Upper lobe of left lung (tissue), 4 donors: ENCODE measurements at regions not wholly inside any gene's neighbourhood (a gene's known extent, or its start where the extent isn't known, plus 50 kb on each side); places are given as distances from the start of the nearest gene placed in this dataset.

Source experiments
- EP300 ChIP-seq, 4 donors: sonication (generic); formaldehyde crosslinking; IDR thresholded peaks; one replicate each; pipeline ENCODE4 v1.5.1; 2017; ENCODE audit warnings: antibody characterized with exemption in 4 of 4, control low read depth in 2 of 4
- POLR2A ChIP-seq, 4 donors: fragments of 450-650 bp; IDR thresholded peaks; one replicate each; pipeline ENCODE4 v1.5.1; 2016 to 2017; ENCODE audit warnings: antibody characterized with exemption in 4 of 4, mild to moderate bottlenecking in 2 of 4
- POLR2AphosphoS5 ChIP-seq, 2 donors: sonication (generic); formaldehyde crosslinking; IDR thresholded peaks; one replicate each; pipeline ENCODE4 v1.5.1; 2017; ENCODE audit warnings: antibody characterized with exemption in 2 of 2

GRCh38 chr1:118333601-118334210, 148.7 kb upstream of the SPAG17 start:
- TF ChIP-seq EP300 (IDR thresholded peaks at IDR 0.05) (no peak), POLR2A (IDR thresholded peaks at IDR 0.05) (no peak), POLR2AphosphoS5 (IDR thresholded peaks at IDR 0.05) (no peak)
